HCT116 (cell line): ENCODE measurements at regions not wholly inside any gene's neighbourhood (a gene's known extent, or its start where the extent isn't known, plus 50 kb on each side); places are given as distances from the start of the nearest gene placed in this dataset.
"Not testable (repeated sequence)": the region's sequence is repeated elsewhere in the genome, so short reads cannot be mapped to it uniquely, and the experiment has no call there.

ENCODE experiments used
- ATAC-seq: fragments of 200-7000 bp; cut with Tn5 transposase; 2 replicates; pipeline ENCODE4 v1.9.1; 2020; ENCODE audit warnings: mild to moderate bottlenecking, moderate library complexity
- BruUV-seq: library from RNA; stranded (reverse); fragments of 400-500 nt; replicated peaks from 2 replicates; lab custom pipeline; 2021; lab: Mats Ljungman, UMichigan
- CTCF ChIA-PET: fragments of 300-600 bp; sonication (Branson Sonifier 250); formaldehyde crosslinking; loops from one replicate; lab custom pipeline; 2021; ENCODE audit warnings: antibody characterized with exemption; lab: Charles Lee
- POLR2A ChIA-PET: fragments of 300-600, 350-600 bp; sonication (Branson Sonifier 250); formaldehyde crosslinking; loops from one replicate; lab custom pipeline; 2021; ENCODE audit warnings: antibody characterized with exemption; lab: Charles Lee
- RAD21 ChIA-PET, 2 experiments: fragments of 300-600 bp; sonication (Branson Sonifier 250); formaldehyde crosslinking; loops; one replicate each; lab custom pipeline; 2023; ENCODE audit warnings: low total read pairs in 2 of 2; ENCODE audit not compliant: uncharacterized antibody in 2 of 2, unreplicated experiment in 2 of 2, low non-redundant PET in 1 of 2; lab: Charles Lee
- DNase-seq: peaks from one replicate; pipeline ENCODE4 v3.0.0-alpha.2; 2010; ENCODE audit warnings: low read depth, low spot score
- H2AFZ ChIP-seq: fragments of 200-600 bp; shearing (Covaris generic), sonication (generic); 2 replicates; pipeline ENCODE4 v1.6.1; 2017; ENCODE audit warnings: low read depth, mixed run types, mixed read lengths, antibody characterized with exemption, low read length; ENCODE audit not compliant: poor library complexity, severe bottlenecking
- H3K27ac ChIP-seq: 2 replicates; pipeline ENCODE4 v1.5.1; 2012; ENCODE audit warnings: low read depth, low read length
- H3K27me3 ChIP-seq: fragments of 200-600 bp; sonication (generic); 2 replicates; pipeline ENCODE4 v1.6.1; 2016; ENCODE audit warnings: mixed run types, low read length, mixed read lengths; ENCODE audit not compliant: insufficient read depth
- H3K36me3 ChIP-seq, 2 experiments: fragments of 200-500 bp in 1 of 2; fragments of 200-600 bp in 1 of 2; sonication (Bioruptor generic) in 1 of 2; sonication (generic) in 1 of 2; 2 replicates each; pipeline versions ENCODE4 v1.5.1 to v1.6.1; 2014 to 2016; ENCODE audit warnings: low read length in 2 of 2, inconsistent platforms in 1 of 2, mixed read lengths in 1 of 2, mixed run types in 1 of 2; ENCODE audit not compliant: insufficient read depth in 2 of 2, control insufficient read depth in 1 of 2
- H3K4me1 ChIP-seq, 2 experiments: fragments of 200-600 bp in 1 of 2; sonication (generic) in 1 of 2; 2 replicates each; pipeline versions ENCODE4 v1.5.1 to v1.6.1; 2012 to 2017; ENCODE audit warnings: low read length in 2 of 2, inconsistent platforms in 1 of 2, mild to moderate bottlenecking in 1 of 2, mixed read lengths in 1 of 2, mixed run types in 1 of 2, moderate library complexity in 1 of 2; ENCODE audit not compliant: insufficient read depth in 2 of 2, control insufficient read depth in 1 of 2
- H3K4me2 ChIP-seq: fragments of 200-600 bp; sonication (generic); 2 replicates; pipeline ENCODE4 v1.6.1; 2017; ENCODE audit warnings: mixed run types, low read length, mixed read lengths
- H3K4me3 ChIP-seq, 2 experiments: fragments of 200-600 bp in 1 of 2; sonication (generic) in 1 of 2; replicated peaks in 1 of 2; 2 replicates each; pipeline ENCODE4 v1.5.1; 2011 to 2016; ENCODE audit warnings: low read length in 2 of 2, control low read depth in 1 of 2, low read depth in 1 of 2, mild to moderate bottlenecking in 1 of 2, mixed read lengths in 1 of 2, mixed run types in 1 of 2
- H3K79me2 ChIP-seq: fragments of 200-600 bp; sonication (generic); 2 replicates; pipeline ENCODE4 v1.6.1; 2017; ENCODE audit warnings: mild to moderate bottlenecking, mixed run types, low read length, moderate library complexity, mixed read lengths; ENCODE audit not compliant: insufficient read depth
- H3K9ac ChIP-seq: fragments of 200-600 bp; sonication (generic); 2 replicates; pipeline ENCODE4 v1.6.1; 2016; ENCODE audit warnings: low read length, mixed read lengths
- H3K9me2 ChIP-seq: fragments of 200-600 bp; sonication (generic), shearing (Covaris generic); 2 replicates; pipeline ENCODE4 v1.6.1; 2017; ENCODE audit warnings: mixed run types, mild to moderate bottlenecking, moderate library complexity; ENCODE audit not compliant: insufficient read depth
- H3K9me3 ChIP-seq, 2 experiments: fragments of 200-500 bp in 1 of 2; fragments of 200-600 bp in 1 of 2; sonication (Bioruptor generic) in 1 of 2; sonication (generic) in 1 of 2; 2 replicates each; pipeline ENCODE4 v1.6.1; 2014 to 2017; ENCODE audit warnings: low read length in 2 of 2, mixed read lengths in 2 of 2, inconsistent platforms in 1 of 2, low read depth in 1 of 2, mild to moderate bottlenecking in 1 of 2, mixed run types in 1 of 2, moderate library complexity in 1 of 2; ENCODE audit not compliant: control insufficient read depth in 1 of 2, insufficient read depth in 1 of 2
- H4K20me1 ChIP-seq: fragments of 200-600 bp; sonication (generic), shearing (Covaris generic); 2 replicates; pipeline ENCODE4 v1.6.1; 2017; ENCODE audit warnings: mixed run types, mild to moderate bottlenecking, moderate library complexity; ENCODE audit not compliant: insufficient read depth
- CBX3 ChIP-seq: IDR thresholded peaks from 2 replicates; pipeline ENCODE4 v1.6.1; 2012; ENCODE audit warnings: low read depth
- CTCF ChIP-seq, 3 experiments: fragments of 200-600 bp in 1 of 3; sonication (generic) in 1 of 3; IDR thresholded peaks in 2 of 3; conservative IDR thresholded peaks in 1 of 3; 2 replicates each; pipeline ENCODE4 v1.5.1; 2012 to 2017; ENCODE audit warnings: low read depth in 2 of 3, low read length in 2 of 3, antibody characterized with exemption in 1 of 3, borderline replicate concordance in 1 of 3, control low read depth in 1 of 3, mild to moderate bottlenecking in 1 of 3, mixed read lengths in 1 of 3, mixed run types in 1 of 3, moderate library complexity in 1 of 3; ENCODE audit not compliant: insufficient read depth in 1 of 3
- EZH2 ChIP-seq: fragments of 200-600 bp; sonication (generic); IDR thresholded peaks from 2 replicates; pipeline ENCODE4 v1.6.1; 2017; ENCODE audit warnings: antibody characterized with exemption, mixed run types
- EZH2phosphoT487 ChIP-seq: fragments of 200-600 bp; IDR thresholded peaks from 2 replicates; pipeline ENCODE4 v1.6.1; 2018; ENCODE audit warnings: antibody characterized with exemption, borderline replicate concordance
- FOSL1 ChIP-seq: IDR thresholded peaks from 2 replicates; pipeline ENCODE4 v1.6.1; 2012; ENCODE audit warnings: low read depth
- JUND ChIP-seq: IDR thresholded peaks from 2 replicates; pipeline ENCODE4 v1.6.1; 2012
- POLR2A ChIP-seq: IDR thresholded peaks from 2 replicates; pipeline ENCODE4 v1.7.0; 2011; ENCODE audit warnings: borderline replicate concordance; ENCODE audit not compliant: insufficient read depth, insufficient read length; ENCODE audit errors: extremely low read depth
- POLR2AphosphoS5 ChIP-seq: IDR thresholded peaks from 2 replicates; pipeline ENCODE4 v1.6.1; 2011; ENCODE audit warnings: mild to moderate bottlenecking, low read depth, low read length, moderate library complexity
- SRF ChIP-seq: IDR thresholded peaks from 2 replicates; pipeline ENCODE4 v1.6.1; 2012; ENCODE audit warnings: low read depth
- ZNF274 ChIP-seq: fragments of 200-500 bp; sonication (Bioruptor generic); IDR thresholded peaks from 2 replicates; pipeline ENCODE4 v1.6.1; 2014; ENCODE audit warnings: mild to moderate bottlenecking, low read depth, low read length, inconsistent platforms
- intact Hi-C: fragments of 100-400 bp; cut with micrococcal nuclease; formaldehyde crosslinking; loops from 2 replicates; pipeline ENCODE4 v1.10.0; 2022

GRCh38 chr12:104886418-104887401 is 71.4 kb downstream of the SLC41A2 start:
- TF ChIP-seq JUND (0 out of 2 replicates have a peak, but pooled peaks have one; percentile 14), FOSL1 (no peak), CBX3 (no peak), CTCF (IDR thresholded peaks at IDR 0.05 in 2 of 3, conservative IDR thresholded peaks at IDR 0.05 in 1 of 3; ENCODE audit: borderline replicate concordance in 1 of 3, insufficient read depth in 1 of 3, low read depth in 2 of 3, low read length in 2 of 3) (no peak), ZNF274 (no peak), SRF (peak; percentile 39; the same call in 1 of the 2 replicates), POLR2AphosphoS5 (no peak), POLR2A (no peak), EZH2phosphoT487 (no peak), EZH2 (no peak)
- H3K4me1 ChIP-seq = peaks cover 13 to 15% of the 10 kb centered on the region in 2 experiments; a peak in 3 of 4 replicates
- H3K9me2 ChIP-seq = no peaks in the 10 kb centered on the region
- CTCF ChIA-PET = interaction anchor here (0.8 kb wide), 1 partner anchor 13 kb away, joined by 3 read pairs; no protein-coding TSS in a partner anchor
- RAD21 ChIA-PET = no interaction called here
- no TSS peak for BruUV-seq
- H3K27ac ChIP-seq = peak overlapping the region; percentile 5; the same call in 1 of the 2 replicates
- H3K4me2 ChIP-seq = peak overlapping the region; percentile 49; the same call in 1 of the 2 replicates
- no peak overlapping the region for H2AFZ ChIP-seq
- intact Hi-C loops = no loop called here
- no peaks in the 10 kb centered on the region for H3K79me2 ChIP-seq
- H3K9me3 ChIP-seq = no peaks in the 10 kb centered on the region
- no peak overlapping the region for H3K9ac ChIP-seq
- POLR2A ChIA-PET = no interaction called here
- ATAC-seq (no peak; the same call in 1 of the 2 replicates), DNase-seq (peak; percentile 15)
- H3K36me3 ChIP-seq = no peaks in the 10 kb centered on the region
- H4K20me1 ChIP-seq = no peaks in the 10 kb centered on the region
- no peak overlapping the region for H3K4me3 ChIP-seq
- H3K27me3 ChIP-seq = no peaks in the 10 kb centered on the region

GRCh38 chr12:104878858-104879257 is 79.2 kb downstream of the SLC41A2 start:
- H4K20me1 ChIP-seq, H3K36me3 ChIP-seq, ATAC-seq, H3K9me2 ChIP-seq, H3K79me2 ChIP-seq, H3K27me3 ChIP-seq, H3K4me3 ChIP-seq, CTCF ChIA-PET, POLR2A ChIA-PET, DNase-seq, H3K4me2 ChIP-seq, RAD21 ChIA-PET, H3K4me1 ChIP-seq, H3K27ac ChIP-seq, H3K9ac ChIP-seq, H2AFZ ChIP-seq, H3K9me3 ChIP-seq, BruUV-seq: not testable (repeated sequence)
- intact Hi-C loops = loop anchor here (5.0 kb wide), 2 partner anchors 173 to 297 kb away; no protein-coding TSS in a partner anchor
